Renal pelvis (tissue), 1 donor: ENCODE measurements at regions not wholly inside any gene's neighbourhood (a gene's known extent, or its start where the extent isn't known, plus 50 kb on each side); places are given as distances from the start of the nearest gene placed in this dataset.

Source experiments
- DNase-seq: peaks from one replicate; pipeline ENCODE4 v3.0.0-alpha.2; 2013

DNA sequence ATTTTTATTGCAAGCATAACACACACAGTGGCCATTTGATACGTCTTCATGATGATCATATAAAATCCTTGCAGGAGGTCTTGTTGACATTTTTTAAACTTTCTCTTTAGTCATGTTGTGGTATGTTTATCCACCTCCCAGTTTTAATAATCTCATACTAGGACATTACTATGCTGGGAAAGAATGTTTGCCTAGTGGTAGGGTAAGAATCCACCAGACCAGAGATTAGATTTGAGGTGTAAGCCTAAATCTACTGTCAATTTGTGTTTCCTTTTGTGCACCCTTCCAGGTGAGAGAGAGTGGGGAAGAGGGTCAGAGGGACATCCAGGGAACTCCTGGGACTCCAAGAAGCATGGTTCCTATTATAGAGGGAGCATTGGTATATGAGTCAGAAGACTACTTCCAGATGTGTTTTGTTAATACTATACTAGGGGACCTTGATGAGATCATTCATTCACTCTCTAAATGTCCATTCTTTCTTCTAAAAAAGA, 298.3 kb upstream of the SASH1 start:
- DNase-seq: no peak

DNA sequence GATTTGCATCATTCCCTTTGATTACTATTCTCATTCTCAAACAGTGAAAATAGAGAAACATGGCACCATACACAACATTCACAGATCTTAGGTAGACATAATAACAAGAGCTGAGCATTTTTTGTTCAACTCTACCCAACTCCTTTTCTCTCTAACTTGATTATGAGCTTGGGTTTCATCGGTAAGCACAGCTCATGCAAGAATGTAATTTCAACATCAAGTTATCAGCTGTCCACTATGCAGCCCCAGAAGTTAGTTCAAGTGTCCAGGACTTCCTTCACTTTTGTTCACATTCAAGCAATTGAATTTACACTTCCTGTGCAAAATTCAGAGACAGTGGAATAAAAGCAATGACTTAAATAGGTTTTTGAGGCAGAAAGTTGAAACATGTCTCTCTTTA, 297.7 kb upstream of the SASH1 start:
- no peak for DNase-seq

DNA sequence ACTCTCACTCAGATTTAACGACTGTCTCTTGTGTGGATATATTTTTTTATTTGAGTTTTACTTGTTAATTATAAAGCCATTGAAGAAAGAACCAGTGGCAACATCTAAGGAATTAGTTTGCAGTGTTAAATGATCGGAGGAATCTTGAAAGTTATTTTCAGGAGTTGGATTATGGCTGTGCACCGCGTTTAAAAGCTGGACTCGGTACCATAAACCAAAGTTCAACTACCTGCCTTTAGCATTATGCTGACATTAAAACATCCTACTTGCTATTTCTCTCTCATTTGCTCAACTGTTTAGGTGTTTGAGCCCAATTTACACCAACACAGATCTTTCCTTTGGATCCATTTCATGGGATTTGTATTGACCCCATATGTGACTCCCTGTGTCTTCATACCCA, 289.4 kb upstream of the SASH1 start:
- no peak for DNase-seq

GRCh38 chr6:148053796-148054195, 288.8 kb upstream of the SASH1 start:
- DNase-seq: no peak

DNA sequence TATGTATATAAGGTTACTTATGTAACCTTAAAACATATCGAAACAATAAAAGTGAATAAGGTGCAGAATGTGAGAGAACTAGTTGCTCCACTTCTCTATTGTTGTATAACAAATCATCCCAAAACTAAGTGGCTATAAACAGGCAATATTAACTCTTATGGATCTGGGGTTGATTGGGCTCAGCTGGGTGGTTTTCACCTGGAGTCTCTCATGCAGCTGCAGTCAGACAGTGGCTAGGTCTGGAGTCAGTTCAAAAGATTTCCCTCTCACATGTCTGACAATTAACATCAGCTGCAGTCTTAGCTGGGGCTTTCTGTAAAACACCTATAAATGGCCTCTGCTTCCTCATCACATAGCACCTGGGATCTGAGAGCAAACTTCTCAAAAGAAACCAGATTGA, 288.4 kb upstream of the SASH1 start:
- no peak for DNase-seq

DNA sequence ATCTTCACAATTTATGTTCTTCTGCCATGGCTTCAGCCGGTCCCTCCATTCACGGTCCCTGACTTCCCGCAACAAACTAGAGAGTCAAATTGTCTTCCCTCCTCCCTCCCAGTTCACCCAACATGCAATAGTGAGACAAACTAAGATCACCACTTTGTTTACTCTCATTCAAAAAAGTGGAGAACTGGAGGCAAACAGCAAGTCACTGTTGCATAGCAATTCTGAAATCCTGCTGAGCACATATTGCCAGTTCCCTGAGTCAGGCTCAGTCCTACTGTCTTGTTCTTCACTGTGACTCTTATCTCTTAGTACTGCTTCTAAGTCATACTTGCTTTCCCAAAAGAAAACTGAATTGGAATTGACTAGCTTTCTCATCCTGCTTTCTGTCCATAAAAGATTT, 287.2 kb upstream of the SASH1 start:
- DNase-seq: no peak

DNA sequence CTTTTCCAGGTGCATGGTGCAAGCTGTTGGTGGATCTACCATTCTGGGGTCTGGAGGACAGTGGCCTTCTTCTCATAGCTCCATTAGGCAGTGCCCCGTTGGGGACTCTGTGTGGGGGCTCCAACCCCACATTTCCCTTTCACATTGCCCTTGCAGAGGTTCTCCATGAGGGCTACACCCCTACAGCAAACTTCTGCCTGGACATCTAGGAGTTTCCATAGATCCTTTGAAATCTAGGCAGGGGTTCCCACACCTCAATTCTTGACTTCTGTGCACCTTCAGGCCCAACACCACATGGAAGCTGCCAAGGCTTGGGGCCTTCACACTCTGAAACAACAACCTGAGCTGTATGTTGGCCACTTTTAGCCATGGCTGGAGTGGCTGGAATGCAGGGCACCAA, 282.8 kb upstream of the SASH1 start:
- DNase-seq: no peak

GRCh38 chr6:148064406-148065134, 278.1 kb upstream of the SASH1 start:
- no peak for DNase-seq

- DNase-seq: no peak
Observed at GRCh38 chr6:148068437-148069061, 274.1 kb upstream of the SASH1 start.

DNA sequence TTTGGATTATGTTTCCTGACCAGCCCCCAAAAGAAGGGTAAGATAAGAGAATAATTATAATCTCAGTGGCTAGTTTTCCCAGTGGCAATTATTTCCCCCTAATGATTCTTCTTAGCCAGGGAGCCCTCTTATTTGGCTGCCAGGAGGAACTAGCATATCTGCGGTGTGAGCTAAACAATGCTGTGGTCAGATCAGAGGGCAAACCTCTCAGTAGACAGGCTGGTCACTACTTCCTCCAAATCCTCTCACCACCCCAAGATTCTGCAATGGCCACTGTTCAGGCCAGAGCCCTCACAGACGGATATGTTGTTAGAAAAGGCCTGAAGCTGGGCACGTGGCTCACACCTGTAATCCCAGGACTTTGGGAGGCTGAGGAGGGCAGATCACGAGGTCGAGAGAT, 273.4 kb upstream of the SASH1 start:
- DNase-seq: no peak

GRCh38 chr6:148074291-148074690, 268.3 kb upstream of the SASH1 start:
- no peak for DNase-seq

DNA sequence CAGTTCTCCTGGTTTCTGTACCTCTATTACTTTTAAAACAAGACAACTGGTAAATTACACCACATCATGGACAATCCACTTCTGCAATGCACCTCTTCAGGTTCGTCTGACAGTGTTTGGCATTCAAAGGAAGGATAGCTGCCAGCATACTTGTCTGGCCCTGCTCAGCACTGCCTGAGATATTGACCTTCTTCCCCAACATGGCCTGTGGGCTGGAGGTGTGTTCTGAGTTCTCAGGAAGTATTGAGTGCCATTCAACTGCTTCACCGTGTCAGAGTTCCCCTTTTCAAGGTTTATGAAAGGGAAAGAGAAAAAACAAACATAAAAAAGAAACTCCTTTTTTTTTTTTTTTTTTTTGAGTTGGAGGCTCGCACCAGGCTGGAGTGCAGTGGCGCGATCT, 267.9 kb upstream of the SASH1 start:
- DNase-seq: no peak

DNA sequence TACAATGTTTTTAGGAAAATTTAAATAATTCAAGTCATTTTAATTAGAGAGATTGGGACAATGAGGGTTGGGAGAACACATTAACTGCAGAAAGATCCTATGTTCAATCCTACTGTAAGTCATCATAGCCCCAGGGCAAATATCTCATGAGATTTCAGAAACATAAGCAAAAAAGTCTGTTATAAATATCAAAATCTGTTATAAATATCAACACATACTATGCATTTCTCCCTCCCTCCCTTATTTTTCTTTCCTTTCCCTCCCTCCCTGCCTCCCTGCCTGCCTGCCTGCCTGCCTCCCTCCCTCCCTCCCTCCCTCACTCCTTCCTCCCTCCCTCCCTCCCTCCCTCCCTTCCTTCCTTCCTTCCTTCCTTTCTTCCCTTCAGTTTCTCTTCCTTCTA, 267.3 kb upstream of the SASH1 start:
- no peak for DNase-seq

DNA sequence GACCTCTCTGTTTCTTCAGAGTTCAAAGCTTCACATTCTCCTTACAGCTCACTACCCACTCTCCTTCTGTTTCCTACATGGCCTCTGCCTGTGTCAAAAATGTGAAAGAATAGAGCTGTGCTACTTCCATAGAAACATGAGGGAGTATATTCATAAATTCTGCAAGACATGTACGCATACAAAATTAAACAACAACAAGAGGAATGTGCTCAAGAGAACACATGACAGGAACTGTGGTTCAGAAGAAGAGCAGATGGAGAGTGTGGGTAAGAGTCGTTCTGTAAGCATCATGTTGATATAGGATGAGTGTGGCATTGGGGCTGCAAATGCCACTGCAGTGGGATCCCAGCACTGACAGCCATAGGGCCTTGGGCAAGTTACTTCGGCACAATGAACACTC, 266.6 kb upstream of the SASH1 start:
- no peak for DNase-seq

GRCh38 chr6:148080315-148080714, 262.3 kb upstream of the SASH1 start:
- no peak for DNase-seq

GRCh38 chr6:148081076-148081475, 261.6 kb upstream of the SASH1 start:
- DNase-seq: no peak

GRCh38 chr6:148082044-148082443, 260.6 kb upstream of the SASH1 start:
- no peak for DNase-seq

DNA sequence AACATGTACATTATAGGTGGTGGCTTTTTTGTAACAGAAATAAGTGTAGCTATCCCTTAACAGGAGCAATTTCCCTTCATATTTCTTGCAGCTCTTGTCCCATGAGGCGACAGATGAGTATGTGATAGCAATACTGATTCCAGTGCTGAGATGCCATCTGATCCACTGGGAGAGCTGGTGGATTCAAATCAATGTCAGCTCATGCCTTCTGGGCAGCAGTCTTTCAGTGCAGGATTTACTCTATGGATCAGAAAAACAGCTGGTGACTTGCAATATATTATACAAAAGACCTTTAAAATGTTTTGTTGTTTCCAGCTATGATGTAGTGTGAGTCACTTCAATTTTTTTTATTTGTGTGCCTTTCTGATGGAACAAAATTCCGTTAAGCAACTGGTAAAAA, 259.9 kb upstream of the SASH1 start:
- no peak for DNase-seq

DNA sequence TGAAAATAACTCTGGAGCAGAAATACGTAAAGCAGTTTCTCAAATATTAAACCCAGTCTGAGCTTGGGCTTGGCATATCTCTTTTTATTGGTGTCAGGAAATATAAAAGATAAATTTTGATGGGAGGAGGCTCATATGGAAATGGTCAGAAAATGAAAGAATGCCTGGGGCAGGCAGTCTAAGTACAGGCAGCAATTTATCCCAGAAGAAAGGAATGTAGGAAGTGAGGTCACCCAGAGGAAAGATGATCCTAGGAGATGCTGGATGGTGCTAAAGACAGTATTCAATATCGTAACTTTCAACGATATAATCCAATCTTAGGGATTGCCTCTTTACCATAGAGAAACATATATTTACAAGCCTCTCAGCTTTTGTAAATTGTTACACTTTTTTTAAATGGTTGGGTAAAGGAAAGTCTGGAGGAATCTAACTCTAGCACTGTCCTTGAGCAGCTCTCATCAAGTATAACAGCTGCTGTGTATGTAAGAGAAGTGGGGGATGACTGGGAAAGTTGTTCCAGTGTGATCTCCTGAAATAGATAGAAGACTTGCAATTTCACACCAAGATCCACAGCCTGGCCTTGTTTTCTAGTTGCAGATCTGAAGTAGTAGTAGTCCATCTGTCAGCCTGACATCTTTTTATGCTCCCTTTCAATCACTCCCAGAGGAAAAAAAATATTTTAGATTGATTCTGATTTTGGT, 256.9 kb upstream of the SASH1 start:
- DNase-seq: no peak

DNA sequence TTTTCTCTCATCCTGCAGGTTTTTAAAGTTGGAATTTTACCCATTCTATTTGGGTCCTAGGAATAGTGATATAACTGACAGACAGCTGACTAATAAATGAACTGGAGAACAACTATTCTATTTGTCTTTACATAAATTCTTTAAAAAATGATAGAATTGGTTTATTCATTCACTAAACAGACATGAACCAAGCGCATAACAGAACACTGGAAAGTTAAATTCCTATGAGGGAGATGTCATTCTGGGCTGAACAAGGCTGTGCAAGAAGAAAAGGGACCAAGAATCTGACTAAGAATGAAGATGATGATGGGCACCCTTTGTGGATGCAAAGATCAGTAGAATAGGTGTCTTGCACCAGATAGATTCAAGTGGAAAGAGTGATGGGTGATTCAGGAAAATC, 256.3 kb upstream of the SASH1 start:
- DNase-seq: no peak

GRCh38 chr6:148086843-148087242, 255.8 kb upstream of the SASH1 start:
- DNase-seq: no peak

- no peak for DNase-seq
Observed at GRCh38 chr6:148087659-148088058, 255.0 kb upstream of the SASH1 start.

DNA sequence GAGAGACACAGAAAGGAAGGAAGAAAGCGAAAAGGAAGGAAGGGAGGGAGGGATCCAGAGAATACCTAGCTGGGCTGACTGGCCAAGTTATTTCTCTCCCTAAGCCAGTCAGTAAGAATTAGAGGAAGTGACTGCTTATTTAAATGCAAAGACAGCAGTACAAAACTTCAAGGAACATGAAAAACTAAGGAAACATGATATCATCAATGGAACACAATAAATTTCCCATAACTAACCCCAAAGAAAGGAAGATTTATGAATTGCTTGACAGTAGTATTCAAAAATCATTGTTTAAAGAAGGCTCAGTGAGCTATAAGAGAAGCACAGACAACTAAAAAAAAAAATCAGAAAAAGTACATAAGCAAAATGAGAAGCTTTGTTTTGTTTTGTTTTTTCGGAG, 252.3 kb upstream of the SASH1 start:
- no peak for DNase-seq
